ENCODE measurements at regions not wholly inside any gene's neighbourhood (a gene's known extent, or its start where the extent isn't known, plus 50 kb on each side); places are given as distances from the start of the nearest gene placed in this dataset.
"Not testable (repeated sequence)": the region's sequence is repeated elsewhere in the genome, so short reads cannot be mapped to it uniquely, and the experiment has no call there.

GRCh38 chr1:60845659-60846058, 236.7 kb upstream of the NFIA start:
- not testable (repeated sequence) for TF ChIP-seq EZH2 (IDR thresholded peaks at IDR 0.05); POLR2AphosphoS5 (IDR thresholded peaks at IDR 0.05; ENCODE audit: borderline replicate concordance, low read depth, low read length); FOXP2 (optimal IDR thresholded peaks at IDR 0.05; ENCODE audit: control extremely low read depth, extremely low read length, insufficient read depth)

Data from SK-N-MC (cell line).